ENCODE measurements at regions not wholly inside any gene's neighbourhood (a gene's known extent, or its start where the extent isn't known, plus 50 kb on each side); places are given as distances from the start of the nearest gene placed in this dataset.
A peak's percentile ranks its signal among the peaks of the same experiment; 100 is the strongest.

- no peak overlapping the region for H3K4me3 ChIP-seq
- H3K27ac ChIP-seq (replicated peaks in 1 of 4) = no peak overlapping the region
- TF ChIP-seq POLR2AphosphoS5 (IDR thresholded peaks at IDR 0.05) = no peak
- TF ChIP-seq POLR2A (IDR thresholded peaks at IDR 0.05; ENCODE audit: low read depth) = no peak
- H3K27me3 ChIP-seq = no peaks in the 10 kb centered on the region
- H3K36me3 ChIP-seq = no peaks in the 10 kb centered on the region
- peaks cover 0 to 21% (median 19%) of the 10 kb centered on the region in 4 donors for H3K4me1 ChIP-seq
- no peaks in the 10 kb centered on the region for H3K9me3 ChIP-seq
- 88% methylated on average over 4 of the region's 4 CpGs for WGBS
- no peak for DNase-seq (ENCODE audit: extremely low spot score)
- intact Hi-C loops (cut with DNase I) = no loop called here
These were observed 146.8 kb upstream of the SOX9 start for GRCh38 chr17:71974051-71974450.

GRCh38 chr17:71975331-71975801 is 145.5 kb upstream of the SOX9 start:
- intact Hi-C loops (cut with DNase I) = no loop called here
- peak overlapping the region; percentile 50 to 78 (median 70) for H3K27ac ChIP-seq (replicated peaks in 1 of 4)
- H3K9me3 ChIP-seq = no peaks in the 10 kb centered on the region
- 33% methylated on average over 5 of the region's 13 CpGs for WGBS
- H3K27me3 ChIP-seq = no peaks in the 10 kb centered on the region
- peak overlapping the region; percentile 40 to 56 (median 48) for H3K4me3 ChIP-seq
- no peak for TF ChIP-seq CTCF (IDR thresholded peaks at IDR 0.05)
- peak in 1 of 2 donors; percentile 30 for TF ChIP-seq POLR2AphosphoS5 (IDR thresholded peaks at IDR 0.05)
- no peak for DNase-seq (ENCODE audit: extremely low spot score)
- no peaks in the 10 kb centered on the region for H3K36me3 ChIP-seq
- peaks cover 0 to 21% (median 19%) of the 10 kb centered on the region in 4 donors for H3K4me1 ChIP-seq

- Histone ChIP-seq H3K27me3 (no peaks in the 10 kb centered on the region), H3K9me3 (no peaks in the 10 kb centered on the region), H3K4me1 (peaks cover 0 to 21% (median 19%) of the 10 kb centered on the region in 4 donors), H3K36me3 (no peaks in the 10 kb centered on the region), H3K4me3 (peak overlapping the region in 1 of 4 donors; percentile 56), H3K27ac (replicated peaks in 1 of 4) (peak overlapping the region in 2 of 4 donors; percentile 41 to 45)
- WGBS = 27% methylated on average over 15 of the region's 15 CpGs
- intact Hi-C loops (cut with DNase I) = no loop called here
- DNase-seq (ENCODE audit: extremely low spot score) = peak; percentile 92
- TF ChIP-seq POLR2AphosphoS5 (IDR thresholded peaks at IDR 0.05) (peak; percentile 15 to 41), CTCF (IDR thresholded peaks at IDR 0.05) (no peak), EP300 (IDR thresholded peaks at IDR 0.05) (no peak), POLR2A (IDR thresholded peaks at IDR 0.05; ENCODE audit: low read depth) (no peak)
These were observed 144.7 kb upstream of the SOX9 start for GRCh38 chr17:71976011-71976649.

GRCh38 chr17:71978435-71978834 is 142.4 kb upstream of the SOX9 start:
- 52% methylated on average over 3 of the region's 5 CpGs for WGBS
- Histone ChIP-seq H3K4me1 (peaks cover 0 to 21% (median 19%) of the 10 kb centered on the region in 4 donors), H3K4me3 (no peak overlapping the region), H3K27ac (replicated peaks in 1 of 4) (no peak overlapping the region), H3K9me3 (no peaks in the 10 kb centered on the region), H3K36me3 (no peaks in the 10 kb centered on the region), H3K27me3 (no peaks in the 10 kb centered on the region)
- intact Hi-C loops (cut with DNase I) = no loop called here
- DNase-seq (ENCODE audit: extremely low spot score) = no peak
- TF ChIP-seq POLR2A (IDR thresholded peaks at IDR 0.05; ENCODE audit: low read depth) (no peak), EP300 (IDR thresholded peaks at IDR 0.05) (no peak), POLR2AphosphoS5 (IDR thresholded peaks at IDR 0.05) (no peak), CTCF (IDR thresholded peaks at IDR 0.05) (no peak)

GRCh38 chr17:71980171-71980570 is 140.6 kb upstream of the SOX9 start:
- Histone ChIP-seq H3K27me3 (no peaks in the 10 kb centered on the region), H3K27ac (replicated peaks in 1 of 4) (no peak overlapping the region), H3K4me1 (peaks cover 0 to 12% (median 12%) of the 10 kb centered on the region in 4 donors), H3K4me3 (no peak overlapping the region), H3K36me3 (no peaks in the 10 kb centered on the region), H3K9me3 (no peaks in the 10 kb centered on the region)
- intact Hi-C loops (cut with DNase I) = no loop called here
- DNase-seq (ENCODE audit: extremely low spot score) = no peak
- TF ChIP-seq POLR2A (IDR thresholded peaks at IDR 0.05; ENCODE audit: low read depth) = no peak
- no peak for TF ChIP-seq EP300 (IDR thresholded peaks at IDR 0.05)
- TF ChIP-seq POLR2AphosphoS5 (IDR thresholded peaks at IDR 0.05) = no peak
- TF ChIP-seq CTCF (IDR thresholded peaks at IDR 0.05) = no peak
